22Rv1 (cell line): ENCODE measurements at regions not wholly inside any gene's neighbourhood (a gene's known extent, or its start where the extent isn't known, plus 50 kb on each side); places are given as distances from the start of the nearest gene placed in this dataset.
A peak's percentile ranks its signal among the peaks of the same experiment; 100 is the strongest.

Source experiments
- H3K27ac ChIP-seq: fragments of 450-650 bp; 2 replicates; pipeline ENCODE4 v1.5.1; 2017
- ZFX ChIP-seq: fragments of 450-650 bp; IDR thresholded peaks from 2 replicates; pipeline ENCODE4 v1.6.1; 2017; ENCODE audit warnings: antibody characterized with exemption, borderline replicate concordance
- TF ChIP-seq, protein P1 (sequence below): fragments of 450-650 bp; IDR thresholded peaks from 2 replicates; pipeline ENCODE4 v1.5.1; 2017; ENCODE audit warnings: mild to moderate bottlenecking

GRCh38 chr5:126366199-126366560 is 57.0 kb upstream of the GRAMD2B start:
- H3K27ac ChIP-seq = peak overlapping the region; percentile 77
- no peak for TF ChIP-seq ZFX
- TF ChIP-seq, protein P1, sequence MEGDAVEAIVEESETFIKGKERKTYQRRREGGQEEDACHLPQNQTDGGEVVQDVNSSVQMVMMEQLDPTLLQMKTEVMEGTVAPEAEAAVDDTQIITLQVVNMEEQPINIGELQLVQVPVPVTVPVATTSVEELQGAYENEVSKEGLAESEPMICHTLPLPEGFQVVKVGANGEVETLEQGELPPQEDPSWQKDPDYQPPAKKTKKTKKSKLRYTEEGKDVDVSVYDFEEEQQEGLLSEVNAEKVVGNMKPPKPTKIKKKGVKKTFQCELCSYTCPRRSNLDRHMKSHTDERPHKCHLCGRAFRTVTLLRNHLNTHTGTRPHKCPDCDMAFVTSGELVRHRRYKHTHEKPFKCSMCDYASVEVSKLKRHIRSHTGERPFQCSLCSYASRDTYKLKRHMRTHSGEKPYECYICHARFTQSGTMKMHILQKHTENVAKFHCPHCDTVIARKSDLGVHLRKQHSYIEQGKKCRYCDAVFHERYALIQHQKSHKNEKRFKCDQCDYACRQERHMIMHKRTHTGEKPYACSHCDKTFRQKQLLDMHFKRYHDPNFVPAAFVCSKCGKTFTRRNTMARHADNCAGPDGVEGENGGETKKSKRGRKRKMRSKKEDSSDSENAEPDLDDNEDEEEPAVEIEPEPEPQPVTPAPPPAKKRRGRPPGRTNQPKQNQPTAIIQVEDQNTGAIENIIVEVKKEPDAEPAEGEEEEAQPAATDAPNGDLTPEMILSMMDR = no peak

DNA sequence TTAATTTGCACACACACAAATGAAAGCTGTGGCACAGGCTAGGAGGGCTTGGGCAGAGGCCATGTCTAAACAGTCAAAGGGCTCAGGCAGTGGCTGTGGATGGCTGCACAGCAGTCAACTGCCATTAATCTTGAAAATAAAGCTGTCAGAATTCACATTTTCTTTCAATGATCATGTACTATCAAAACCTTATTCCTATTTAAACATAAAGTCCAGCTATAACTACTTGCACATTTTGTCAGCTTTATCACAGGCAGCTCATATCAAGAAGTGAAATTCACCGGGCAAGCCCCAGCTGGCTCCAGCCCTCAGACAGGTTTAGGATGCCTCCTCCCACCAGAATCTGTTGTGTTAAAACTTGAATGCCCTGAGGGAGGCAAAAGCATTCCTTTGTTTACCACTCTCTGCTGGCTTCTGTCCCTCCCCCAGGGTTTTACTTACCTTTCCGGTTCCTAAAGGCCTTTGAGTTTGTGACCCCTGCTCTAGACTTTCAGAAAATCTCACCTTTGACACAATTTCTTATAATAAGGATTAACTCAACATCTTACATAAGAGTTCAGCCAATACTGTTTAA is 54.9 kb upstream of the GRAMD2B start:
- no peak for TF ChIP-seq ZFX
- TF ChIP-seq, protein P1 = no peak
- H3K27ac ChIP-seq = peak overlapping the region; percentile 91

DNA sequence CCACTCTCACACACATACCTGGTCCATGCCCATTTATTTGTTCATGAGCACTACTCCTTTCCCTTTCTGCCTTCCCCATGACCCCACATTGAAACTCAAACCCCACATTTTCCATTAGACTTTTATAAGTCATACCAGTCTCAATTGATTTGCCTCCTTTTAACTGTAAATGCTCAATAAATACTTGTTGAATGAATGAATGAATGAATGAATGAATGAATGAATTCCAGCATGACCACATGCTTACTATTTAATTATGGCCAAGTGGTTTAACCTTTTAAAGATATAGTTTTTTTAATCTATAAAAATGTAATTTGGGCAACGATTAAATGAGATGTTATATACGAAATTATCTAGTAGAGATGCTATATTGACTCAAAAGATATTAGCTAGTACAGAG is 54.1 kb upstream of the GRAMD2B start:
- TF ChIP-seq, protein P1 = no peak
- no peak for TF ChIP-seq ZFX
- peak overlapping the region; percentile 91 for H3K27ac ChIP-seq

- TF ChIP-seq ZFX = no peak
- TF ChIP-seq, protein P1 = no peak
- peak overlapping the region; percentile 91 for H3K27ac ChIP-seq
These were observed 53.0 kb upstream of the GRAMD2B start for GRCh38 chr5:126369995-126370731.

- peak overlapping the region; percentile 91 for H3K27ac ChIP-seq
- TF ChIP-seq, protein P1 = no peak
- no peak for TF ChIP-seq ZFX
These were observed 52.2 kb upstream of the GRAMD2B start for GRCh38 chr5:126370796-126371718.

- no peak overlapping the region for H3K27ac ChIP-seq
- TF ChIP-seq ZFX = no peak
- TF ChIP-seq, protein P1 = no peak
These were observed 49.7 kb upstream of the GRAMD2B start for GRCh38 chr5:126373375-126374108.
